ENCODE measurements at regions not wholly inside any gene's neighbourhood (a gene's known extent, or its start where the extent isn't known, plus 50 kb on each side); places are given as distances from the start of the nearest gene placed in this dataset.
"Not testable (repeated sequence)": the region's sequence is repeated elsewhere in the genome, so short reads cannot be mapped to it uniquely, and the experiment has no call there.

DNA sequence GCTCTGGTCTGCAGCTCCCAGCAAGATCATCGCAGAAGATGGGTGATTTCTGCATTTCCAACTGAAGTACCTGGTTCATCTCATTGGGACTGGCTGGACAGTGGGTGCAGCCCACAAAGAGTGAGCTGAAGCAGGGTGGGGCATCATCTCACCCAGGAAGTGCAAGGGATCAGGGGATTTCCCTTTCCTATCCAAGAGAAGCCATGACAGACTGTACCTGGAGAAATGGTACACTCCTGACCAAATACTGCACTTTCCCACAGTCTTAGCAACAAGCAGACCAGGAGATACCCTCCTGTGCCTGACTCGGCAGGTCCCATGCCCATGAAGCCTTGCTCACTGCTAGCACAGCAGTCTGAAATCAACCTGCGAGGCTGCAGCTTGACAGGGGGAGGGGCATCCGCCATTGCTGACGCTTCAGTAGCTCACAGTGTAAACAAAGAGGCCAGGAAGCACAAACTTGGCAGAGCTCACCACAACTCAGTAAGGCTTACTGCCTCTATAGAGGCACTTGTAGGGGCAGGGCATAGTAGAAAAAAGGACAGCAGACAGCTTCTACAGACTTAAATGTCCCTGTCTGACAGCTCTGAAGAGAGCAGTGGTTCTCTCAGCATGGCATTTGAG, 60.5 kb downstream of the AREG start:
- H3K27me3 ChIP-seq (replicated peaks in 1 of 7): peaks cover 0 to 20% (median 0%) of the 10 kb centered on the region in 7 donors
- intact Hi-C loops (cut with DNase I; ENCODE audit: low total_unique reads); DNase-seq; H3K27ac ChIP-seq; H3K4me1 ChIP-seq; H3K9me3 ChIP-seq; H3K4me3 ChIP-seq; H3K36me3 ChIP-seq: not testable (repeated sequence)
- WGBS, 5 donors: 47 to 91% (median 71%) methylated on average over 5 of the region's 5 CpGs

DNA sequence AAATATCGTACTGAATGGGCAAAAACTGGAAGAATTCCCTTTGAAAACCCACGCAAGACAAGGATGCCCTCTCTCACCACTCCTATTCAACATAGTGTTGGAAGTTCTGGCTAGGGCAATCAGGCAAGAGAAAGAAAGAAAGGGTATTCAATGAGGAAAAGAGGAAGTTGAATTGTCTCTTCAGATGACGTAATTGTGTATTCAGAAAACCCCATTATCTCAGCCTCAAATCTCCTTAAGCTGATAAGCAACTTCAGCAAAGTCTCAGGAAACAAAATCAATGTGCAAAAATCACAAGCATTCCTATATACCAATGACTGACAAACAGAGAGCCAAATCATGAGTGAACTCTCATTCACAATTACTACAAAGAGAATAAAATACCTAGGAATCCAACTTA, 64.4 kb downstream of the AREG start:
- Histone ChIP-seq H3K27me3 (replicated peaks in 1 of 7) (peaks cover 0 to 11% (median 0%) of the 10 kb centered on the region in 7 donors), H3K9me3 (peaks cover 0 to 12% (median 0%) of the 10 kb centered on the region in 8 donors)
- H3K27ac ChIP-seq; H3K4me1 ChIP-seq; H3K4me3 ChIP-seq; DNase-seq; intact Hi-C loops (cut with DNase I; ENCODE audit: low total_unique reads); H3K36me3 ChIP-seq: not testable (repeated sequence)
- WGBS, 5 donors: 46 to 66% (median 61%) methylated on average over 3 of the region's 3 CpGs

DNA sequence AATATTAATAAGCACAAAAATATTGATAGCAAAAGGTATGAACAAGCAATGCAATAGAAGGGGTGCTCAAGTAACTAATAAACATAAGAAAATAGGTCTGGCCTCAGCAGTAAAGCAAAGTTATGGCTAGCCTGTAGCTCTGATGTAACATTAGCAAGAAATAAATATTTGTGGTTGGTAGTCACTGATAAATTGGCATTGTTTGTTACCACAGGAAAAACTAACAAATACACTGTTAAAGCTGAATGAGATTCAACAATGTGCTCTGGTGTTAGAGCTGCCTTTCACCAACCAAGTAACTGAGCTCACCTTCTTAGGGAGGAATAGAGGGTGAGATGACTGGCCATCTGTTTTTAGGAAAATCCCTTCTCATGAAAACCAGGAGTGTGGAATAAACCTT, 71.4 kb downstream of the AREG start:
- intact Hi-C loops (cut with DNase I; ENCODE audit: low total_unique reads): no loop called here
- no peak for DNase-seq
- Histone ChIP-seq H3K27me3 (replicated peaks in 1 of 7) (no peaks in the 10 kb centered on the region), H3K27ac (no peak overlapping the region), H3K4me3 (no peak overlapping the region), H3K9me3 (no peaks in the 10 kb centered on the region), H3K4me1 (no peaks in the 10 kb centered on the region), H3K36me3 (no peaks in the 10 kb centered on the region)
- TF ChIP-seq, protein P1, sequence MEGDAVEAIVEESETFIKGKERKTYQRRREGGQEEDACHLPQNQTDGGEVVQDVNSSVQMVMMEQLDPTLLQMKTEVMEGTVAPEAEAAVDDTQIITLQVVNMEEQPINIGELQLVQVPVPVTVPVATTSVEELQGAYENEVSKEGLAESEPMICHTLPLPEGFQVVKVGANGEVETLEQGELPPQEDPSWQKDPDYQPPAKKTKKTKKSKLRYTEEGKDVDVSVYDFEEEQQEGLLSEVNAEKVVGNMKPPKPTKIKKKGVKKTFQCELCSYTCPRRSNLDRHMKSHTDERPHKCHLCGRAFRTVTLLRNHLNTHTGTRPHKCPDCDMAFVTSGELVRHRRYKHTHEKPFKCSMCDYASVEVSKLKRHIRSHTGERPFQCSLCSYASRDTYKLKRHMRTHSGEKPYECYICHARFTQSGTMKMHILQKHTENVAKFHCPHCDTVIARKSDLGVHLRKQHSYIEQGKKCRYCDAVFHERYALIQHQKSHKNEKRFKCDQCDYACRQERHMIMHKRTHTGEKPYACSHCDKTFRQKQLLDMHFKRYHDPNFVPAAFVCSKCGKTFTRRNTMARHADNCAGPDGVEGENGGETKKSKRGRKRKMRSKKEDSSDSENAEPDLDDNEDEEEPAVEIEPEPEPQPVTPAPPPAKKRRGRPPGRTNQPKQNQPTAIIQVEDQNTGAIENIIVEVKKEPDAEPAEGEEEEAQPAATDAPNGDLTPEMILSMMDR (IDR thresholded peaks at IDR 0.05 in 8 of 11, conservative IDR thresholded peaks at IDR 0.05 in 3 of 11): no peak
- TF ChIP-seq POLR2A (IDR thresholded peaks at IDR 0.05) (no peak), POLR2AphosphoS5 (IDR thresholded peaks at IDR 0.05) (no peak)

DNA sequence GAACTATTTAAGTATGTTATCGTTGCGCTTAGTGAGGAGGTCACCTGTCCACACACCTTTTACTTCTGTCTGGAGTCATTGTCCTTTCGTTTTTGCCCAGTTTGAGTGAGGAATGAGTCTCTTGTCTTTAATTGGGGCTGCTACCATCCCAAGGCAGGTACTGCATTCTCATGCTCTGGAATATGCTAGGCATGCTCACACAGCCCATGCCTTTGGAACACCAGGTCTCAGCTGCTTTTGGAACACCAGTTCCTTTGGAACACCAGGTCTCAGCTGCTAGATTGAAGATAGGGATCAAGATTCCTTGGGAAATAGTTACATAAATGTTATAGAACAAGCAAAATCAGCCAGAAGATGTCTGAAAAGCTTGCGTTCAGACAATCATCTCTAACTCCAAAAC, 73.1 kb downstream of the AREG start:
- DNase-seq: no peak
- intact Hi-C loops (cut with DNase I; ENCODE audit: low total_unique reads): no loop called here
- Histone ChIP-seq H3K9me3 (no peaks in the 10 kb centered on the region), H3K4me3 (no peak overlapping the region), H3K27ac (no peak overlapping the region), H3K4me1 (no peaks in the 10 kb centered on the region), H3K27me3 (replicated peaks in 1 of 7) (no peaks in the 10 kb centered on the region), H3K36me3 (no peaks in the 10 kb centered on the region)
- TF ChIP-seq POLR2A (IDR thresholded peaks at IDR 0.05) (no peak), POLR2AphosphoS5 (IDR thresholded peaks at IDR 0.05) (no peak)
- TF ChIP-seq, protein P1 (IDR thresholded peaks at IDR 0.05 in 8 of 11, conservative IDR thresholded peaks at IDR 0.05 in 3 of 11): no peak
- 75 to 92% (median 90%) methylated on average over 4 of the region's 4 CpGs for WGBS, 5 donors

- H3K36me3 ChIP-seq: no peaks in the 10 kb centered on the region
- H3K4me3 ChIP-seq: no peak overlapping the region
- H3K9me3 ChIP-seq: no peaks in the 10 kb centered on the region
- no peaks in the 10 kb centered on the region for H3K4me1 ChIP-seq
- 78 to 85% (median 80%) methylated on average over 3 of the region's 3 CpGs for WGBS, 5 donors
- H3K27me3 ChIP-seq (replicated peaks in 1 of 7): no peaks in the 10 kb centered on the region
- no peak overlapping the region for H3K27ac ChIP-seq
- intact Hi-C loops (cut with DNase I; ENCODE audit: low total_unique reads): no loop called here
- no peak for TF ChIP-seq POLR2AphosphoS5 (IDR thresholded peaks at IDR 0.05)
- TF ChIP-seq, protein P1 (IDR thresholded peaks at IDR 0.05 in 8 of 11, conservative IDR thresholded peaks at IDR 0.05 in 3 of 11): no peak
- TF ChIP-seq POLR2A (IDR thresholded peaks at IDR 0.05): no peak
- no peak for DNase-seq
Measured at GRCh38 chr4:74522251-74522991, 77.5 kb downstream of the AREG start.
